Panc1 (cell line): ENCODE measurements at regions not wholly inside any gene's neighbourhood (a gene's known extent, or its start where the extent isn't known, plus 50 kb on each side); places are given as distances from the start of the nearest gene placed in this dataset.

Experiments used
- ATAC-seq: fragments of 200-7000 bp; cut with Tn5 transposase; 2 replicates; pipeline ENCODE4 v1.9.1; 2020; ENCODE audit warnings: mild to moderate bottlenecking, moderate library complexity
- BruUV-seq: library from RNA; stranded (reverse); fragments of 400-500 nt; replicated peaks from 2 replicates; lab custom pipeline; 2021; lab: Mats Ljungman, UMichigan
- CTCF ChIA-PET: fragments of 300-600 bp; sonication (Branson Sonifier 250); formaldehyde crosslinking; loops from one replicate; lab custom pipeline; 2022; ENCODE audit warnings: antibody characterized with exemption; lab: Charles Lee
- POLR2A ChIA-PET: fragments of 300-600 bp; sonication (Branson Sonifier 250); formaldehyde crosslinking; loops from one replicate; lab custom pipeline; 2022; ENCODE audit warnings: antibody characterized with exemption; lab: Charles Lee
- DNase-seq: peaks from one replicate; pipeline ENCODE4 v3.0.0-alpha.2; 2010; ENCODE audit warnings: low read depth, low spot score
- H3K27ac ChIP-seq: 2 replicates; pipeline ENCODE4 v1.5.1; 2011; ENCODE audit warnings: mild to moderate bottlenecking, low read length, inconsistent platforms
- H3K27me3 ChIP-seq: fragments of 200-500 bp; sonication (Bioruptor generic); 2 replicates; pipeline ENCODE4 v1.6.0; 2014; ENCODE audit warnings: low read length, inconsistent platforms; ENCODE audit not compliant: control insufficient read depth, insufficient read depth
- H3K36me3 ChIP-seq: fragments of 200-500 bp; sonication (Bioruptor generic); 2 replicates; pipeline ENCODE4 v1.5.1; 2014; ENCODE audit warnings: inconsistent platforms, mild to moderate bottlenecking, low read length, moderate library complexity; ENCODE audit not compliant: control insufficient read depth, insufficient read depth
- H3K4me1 ChIP-seq: 2 replicates; pipeline ENCODE4 v1.5.1; 2011; ENCODE audit warnings: inconsistent platforms, mild to moderate bottlenecking, low read length, moderate library complexity; ENCODE audit not compliant: control insufficient read depth, insufficient read depth
- H3K4me3 ChIP-seq, 2 experiments: 2 replicates each; pipeline ENCODE4 v1.5.1; 2011 to 2012; ENCODE audit warnings: low read depth in 2 of 2, low read length in 2 of 2, mild to moderate bottlenecking in 2 of 2, inconsistent platforms in 1 of 2, moderate library complexity in 1 of 2
- H3K9me3 ChIP-seq: fragments of 200-500 bp; sonication (Bioruptor generic); 2 replicates; pipeline ENCODE4 v1.5.1; 2014; ENCODE audit warnings: low read depth, mild to moderate bottlenecking, inconsistent platforms, low read length, moderate library complexity; ENCODE audit not compliant: control insufficient read depth, insufficient read depth
- CTCF ChIP-seq: fragments of 450-650 bp; IDR thresholded peaks from 2 replicates; pipeline ENCODE4 v1.5.1; 2017; ENCODE audit warnings: mild to moderate bottlenecking
- POLR2AphosphoS5 ChIP-seq: IDR thresholded peaks from 2 replicates; pipeline ENCODE4 v1.6.1; 2012; ENCODE audit warnings: mild to moderate bottlenecking, low read depth, low read length, moderate library complexity
- REST ChIP-seq, 2 experiments: IDR thresholded peaks; 2 replicates each; pipeline ENCODE4 v1.6.1; 2011 to 2012; ENCODE audit warnings: low read depth in 2 of 2, control low read depth in 1 of 2, low read length in 1 of 2, mild to moderate bottlenecking in 1 of 2, moderate library complexity in 1 of 2; ENCODE audit not compliant: insufficient read depth in 1 of 2
- SIN3A ChIP-seq: IDR thresholded peaks from 2 replicates; pipeline ENCODE4 v1.6.1; 2012; ENCODE audit warnings: low read depth, mild to moderate bottlenecking, low read length, moderate library complexity, borderline replicate concordance; ENCODE audit not compliant: insufficient read depth
- TCF7L2 ChIP-seq: IDR thresholded peaks from 2 replicates; pipeline ENCODE4 v1.6.1; 2011; ENCODE audit warnings: mild to moderate bottlenecking, low read depth, low read length, inconsistent platforms
- in situ Hi-C: cut with HindIII; loops from 2 replicates; pipeline ENCODE4 v1.10.0; 2016; ENCODE audit warnings: low sequenced_read_pairs, low pct_unique_long_range_greater_than_20kb
- intact Hi-C: fragments of 100-400 bp; cut with micrococcal nuclease; formaldehyde crosslinking; loops from one replicate; pipeline ENCODE4 v1.10.0; 2022; ENCODE audit not compliant: unreplicated experiment

GRCh38 chr18:78768656-78769501 lies 210.7 kb upstream of the SALL3 start:
- Histone ChIP-seq H3K27me3 (peaks cover 13% of the 10 kb centered on the region; the same call in 1 of the 2 replicates), H3K36me3 (no peaks in the 10 kb centered on the region), H3K4me1 (no peaks in the 10 kb centered on the region), H3K27ac (no peak overlapping the region), H3K9me3 (no peaks in the 10 kb centered on the region), H3K4me3 (no peak overlapping the region)
- in situ Hi-C loops (no loop called here), intact Hi-C loops (no loop called here)
- TF ChIP-seq TCF7L2: no peak
- no peak for ATAC-seq
- DNase-seq: no peak
- no TSS peak for BruUV-seq
- ChIA-PET CTCF (no interaction called here), POLR2A (no interaction called here)

- no peak for TF ChIP-seq SIN3A
- no peak for TF ChIP-seq REST (IDR thresholded peaks at IDR 0.05; ENCODE audit: insufficient read depth in 1 of 2, low read depth in 2 of 2, low read length in 1 of 2)
- no peak for TF ChIP-seq POLR2AphosphoS5
- no peak for TF ChIP-seq CTCF
- TF ChIP-seq TCF7L2: no peak
- DNase-seq (no peak), ATAC-seq (no peak)
- H3K4me3 ChIP-seq: no peak overlapping the region
- H3K9me3 ChIP-seq: no peaks in the 10 kb centered on the region
- H3K4me1 ChIP-seq: 0 out of 2 replicates have a peak, but pooled peaks cover 3% of the 10 kb centered on the region
- CTCF ChIA-PET: no interaction called here
- no peaks in the 10 kb centered on the region for H3K36me3 ChIP-seq
- in situ Hi-C loops (no loop called here), intact Hi-C loops (no loop called here)
- POLR2A ChIA-PET: no interaction called here
- peaks cover 13% of the 10 kb centered on the region; the same call in 1 of the 2 replicates for H3K27me3 ChIP-seq
- no peak overlapping the region for H3K27ac ChIP-seq
- BruUV-seq: no TSS peak
Measured at GRCh38 chr18:78769502-78770105, 210.0 kb upstream of the SALL3 start.
